Effector CD4-positive, alpha-beta T cell (primary cell): ENCODE measurements at regions not wholly inside any gene's neighbourhood (a gene's known extent, or its start where the extent isn't known, plus 50 kb on each side); places are given as distances from the start of the nearest gene placed in this dataset.

Source experiments
- DNase-seq: peaks from one replicate; pipeline ENCODE4 v3.0.0-alpha.2; 2020

DNA sequence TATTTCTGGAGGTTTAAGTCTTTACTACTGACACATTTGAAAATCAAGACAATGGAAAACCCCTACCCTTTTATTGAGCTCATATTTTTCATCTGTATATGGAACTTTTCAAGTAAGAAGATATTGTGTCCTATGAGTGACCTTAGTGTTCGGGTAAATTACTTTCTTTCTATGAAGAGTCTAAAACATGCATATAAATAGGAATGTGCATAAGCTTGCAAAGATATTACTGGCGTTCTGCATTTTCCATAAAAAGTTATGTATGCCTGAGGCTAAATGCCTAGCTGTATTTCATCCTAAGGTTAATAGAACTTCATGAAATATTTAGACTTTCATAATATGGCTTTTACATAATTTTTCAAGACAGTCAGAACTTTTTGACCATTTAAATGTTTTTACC, 495.8 kb upstream of the ADAMTS5 start:
- no peak for DNase-seq

- DNase-seq = no peak
Observed at GRCh38 chr21:27454234-27454633, 487.3 kb upstream of the ADAMTS5 start.

- no peak for DNase-seq
Observed at GRCh38 chr21:27451116-27451515, 484.2 kb upstream of the ADAMTS5 start.

- no peak for DNase-seq
Observed at GRCh38 chr21:27450216-27450615, 483.3 kb upstream of the ADAMTS5 start.

DNA sequence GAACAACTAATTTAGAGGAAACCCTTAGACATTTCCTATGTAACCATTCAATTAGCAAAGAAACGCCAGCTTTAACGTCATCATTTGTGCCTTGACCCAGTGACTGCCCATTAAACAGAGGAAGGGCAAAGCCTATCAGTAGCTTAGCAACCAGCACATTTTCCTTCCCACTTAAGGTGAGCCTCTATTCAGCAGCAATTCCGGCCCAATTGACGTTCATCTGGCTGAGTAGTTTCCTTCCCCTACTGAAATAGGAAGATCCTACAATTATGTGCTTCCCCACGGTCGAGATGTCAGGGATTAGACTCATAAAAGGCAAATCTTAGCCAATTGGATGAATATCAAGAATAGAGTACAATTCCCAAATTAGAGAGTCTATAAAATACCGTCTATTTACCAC, 482.1 kb upstream of the ADAMTS5 start:
- no peak for DNase-seq

- DNase-seq = no peak
Observed at GRCh38 chr21:27447843-27448242, 481.0 kb upstream of the ADAMTS5 start.

DNA sequence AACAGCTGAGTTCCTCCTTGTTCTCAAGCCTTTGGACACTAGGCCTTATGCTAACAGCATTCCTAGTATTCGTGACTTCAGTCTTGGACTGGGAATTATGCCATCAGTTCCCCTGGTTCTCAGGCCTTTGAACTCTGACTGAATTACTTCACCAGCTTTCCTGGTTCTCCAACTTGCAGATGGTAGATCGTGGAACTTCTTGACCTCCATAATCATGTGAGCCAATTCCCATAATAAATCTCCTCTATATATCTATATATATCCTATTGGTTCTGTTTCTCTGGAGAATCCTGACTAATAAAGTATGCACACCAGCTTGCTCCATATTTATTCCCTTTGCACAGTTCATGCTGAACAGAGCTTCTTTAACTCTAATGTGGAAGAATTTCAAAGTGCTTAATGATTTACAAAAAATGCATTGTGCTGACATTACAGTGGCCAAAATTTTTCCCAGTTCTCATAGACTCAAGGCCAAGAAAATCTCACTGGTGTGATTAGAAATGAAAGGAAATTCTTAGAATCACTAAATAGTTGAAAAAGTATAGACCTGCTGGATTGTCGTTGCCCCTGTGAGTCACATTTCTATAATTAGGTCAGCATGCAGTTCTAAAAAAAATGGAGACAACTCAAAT, 462.9 kb upstream of the ADAMTS5 start:
- DNase-seq = no peak

GRCh38 chr21:27426196-27426595, 459.3 kb upstream of the ADAMTS5 start:
- DNase-seq = no peak

- DNase-seq = no peak
Observed at GRCh38 chr21:27425574-27425973, 458.7 kb upstream of the ADAMTS5 start.

- no peak for DNase-seq
Observed at GRCh38 chr21:27425172-27425571, 458.3 kb upstream of the ADAMTS5 start.

- DNase-seq = no peak
Observed at GRCh38 chr21:27424601-27425000, 457.7 kb upstream of the ADAMTS5 start.

DNA sequence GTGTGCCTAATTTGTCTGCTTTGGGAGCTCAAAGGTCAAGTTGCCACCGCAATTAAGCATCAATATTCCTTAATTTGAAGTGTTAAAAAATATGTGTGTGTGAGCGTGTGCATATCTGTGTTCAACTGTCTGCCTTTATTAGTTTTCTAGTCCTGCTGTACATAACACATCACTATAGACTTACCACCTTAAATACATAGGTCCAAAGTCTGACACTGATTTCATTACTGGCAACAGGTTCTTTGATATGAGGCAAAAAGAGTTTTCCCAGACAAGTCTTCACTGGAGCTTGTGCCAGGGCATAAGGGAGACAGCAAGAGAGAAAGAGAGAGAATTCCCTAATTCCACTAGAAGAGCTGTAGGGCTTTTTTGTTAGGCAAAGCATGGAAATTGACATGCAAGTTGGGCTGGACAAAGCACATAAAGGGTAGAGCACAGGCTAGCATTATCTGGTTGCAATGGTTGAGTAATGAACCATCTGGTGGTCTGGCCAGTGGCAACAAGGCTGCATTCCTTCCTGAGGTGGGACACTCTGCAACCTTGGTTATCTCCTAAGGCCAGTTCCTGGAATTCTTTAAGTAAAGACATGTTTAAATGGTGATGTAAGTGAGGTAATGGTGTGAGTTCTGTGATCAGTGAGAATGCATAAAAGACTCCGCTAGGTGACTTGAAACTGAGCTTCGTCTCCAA, 457.2 kb upstream of the ADAMTS5 start:
- no peak for DNase-seq

DNA sequence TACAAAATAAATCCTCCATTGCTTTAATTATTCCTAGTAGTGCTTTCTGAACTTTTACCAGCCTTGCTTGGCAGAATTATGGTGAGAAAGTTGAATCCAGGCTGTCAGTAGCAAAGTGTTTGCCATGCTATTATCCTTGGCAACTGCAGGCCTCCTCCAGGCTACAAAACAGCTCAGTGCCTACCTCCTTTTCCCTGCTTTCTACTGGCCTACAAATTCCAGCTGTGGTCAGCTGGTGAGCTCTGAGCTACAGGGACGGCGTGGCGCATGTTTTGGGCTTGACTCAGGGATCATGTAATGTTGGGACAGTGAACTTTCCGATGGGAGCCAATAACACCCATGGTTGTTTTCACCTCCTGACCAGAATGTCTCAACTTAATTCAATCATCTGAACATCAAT, 456.1 kb upstream of the ADAMTS5 start:
- no peak for DNase-seq

- no peak for DNase-seq
Observed at GRCh38 chr21:27422435-27422834, 455.5 kb upstream of the ADAMTS5 start.

GRCh38 chr21:27421654-27422053, 454.8 kb upstream of the ADAMTS5 start:
- DNase-seq = no peak

DNA sequence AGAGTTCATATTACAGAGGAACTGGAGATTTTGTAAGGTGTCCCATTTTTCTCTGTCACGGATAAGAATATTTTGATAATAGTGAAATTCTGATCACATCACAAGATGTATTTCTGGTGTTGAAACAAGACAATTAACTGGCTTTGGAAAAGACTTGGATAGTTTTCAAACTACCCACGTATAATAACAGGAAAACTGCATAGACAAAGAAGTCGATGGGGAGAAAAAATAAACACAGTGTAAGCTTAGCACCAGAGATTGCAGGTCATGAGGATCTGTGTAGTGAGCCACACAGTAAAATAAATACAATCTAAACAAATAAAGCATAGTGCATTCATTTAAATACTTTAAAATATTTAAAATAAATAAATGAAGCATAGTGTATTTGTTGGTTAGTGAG, 452.3 kb upstream of the ADAMTS5 start:
- DNase-seq = no peak

- DNase-seq = no peak
Observed at GRCh38 chr21:27418346-27418745, 451.5 kb upstream of the ADAMTS5 start.

DNA sequence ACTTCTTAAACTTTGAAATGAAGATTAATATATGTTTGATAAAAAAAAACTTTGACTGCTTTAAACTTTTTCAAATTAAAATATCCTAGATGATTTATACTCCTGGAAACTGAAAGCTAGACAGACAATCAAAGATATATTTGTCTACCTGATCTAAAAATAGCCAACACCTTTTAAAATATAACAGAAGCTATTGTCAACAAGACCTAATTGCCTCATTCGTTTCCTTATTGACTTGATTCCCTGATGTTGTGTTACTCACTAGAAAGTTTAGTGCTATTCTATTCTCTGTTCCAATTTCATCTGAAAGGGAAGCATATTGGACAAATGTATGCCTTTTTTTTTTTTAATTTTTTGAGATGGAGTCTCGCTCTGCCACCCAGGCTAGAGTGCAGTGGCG, 445.6 kb upstream of the ADAMTS5 start:
- DNase-seq = no peak

DNA sequence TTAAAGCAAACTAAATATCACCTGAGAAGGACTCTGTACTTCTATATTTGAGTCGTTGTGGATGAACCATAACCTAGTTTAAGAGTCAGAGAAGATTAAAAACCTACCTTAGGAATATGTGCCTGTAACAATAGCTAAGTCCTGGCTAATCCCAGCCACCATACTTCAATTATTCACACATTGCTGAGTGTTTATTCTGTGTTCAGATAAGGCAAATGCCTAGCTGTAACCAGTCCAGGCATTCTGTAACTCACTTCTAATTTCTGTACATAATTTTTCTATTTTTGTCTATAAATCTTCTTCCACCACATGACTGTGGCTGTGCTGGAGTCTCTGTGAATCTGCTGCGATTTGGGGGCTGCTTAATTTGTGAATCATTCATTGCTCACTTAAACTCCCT, 441.9 kb upstream of the ADAMTS5 start:
- no peak for DNase-seq

DNA sequence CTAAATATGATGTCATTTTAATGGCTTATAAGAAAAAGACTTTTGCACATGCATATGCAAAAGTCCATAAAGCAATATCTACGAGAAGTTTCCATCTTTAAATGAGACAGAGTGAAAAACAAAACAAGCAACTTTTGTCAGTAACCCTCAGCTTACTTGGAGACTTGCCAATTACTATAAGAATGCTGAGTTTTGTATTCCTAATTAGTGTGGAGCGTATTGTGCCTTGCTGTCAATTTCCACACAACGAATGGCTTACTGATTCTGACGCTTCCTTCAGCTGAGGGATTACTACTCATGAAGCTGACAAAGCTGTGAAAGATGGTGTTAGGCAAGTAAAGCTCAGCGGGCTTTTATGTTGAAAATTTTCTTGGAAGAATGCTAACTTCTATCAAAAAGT, 440.4 kb upstream of the ADAMTS5 start:
- no peak for DNase-seq

- no peak for DNase-seq
Observed at GRCh38 chr21:27406300-27407009, 439.6 kb upstream of the ADAMTS5 start.

DNA sequence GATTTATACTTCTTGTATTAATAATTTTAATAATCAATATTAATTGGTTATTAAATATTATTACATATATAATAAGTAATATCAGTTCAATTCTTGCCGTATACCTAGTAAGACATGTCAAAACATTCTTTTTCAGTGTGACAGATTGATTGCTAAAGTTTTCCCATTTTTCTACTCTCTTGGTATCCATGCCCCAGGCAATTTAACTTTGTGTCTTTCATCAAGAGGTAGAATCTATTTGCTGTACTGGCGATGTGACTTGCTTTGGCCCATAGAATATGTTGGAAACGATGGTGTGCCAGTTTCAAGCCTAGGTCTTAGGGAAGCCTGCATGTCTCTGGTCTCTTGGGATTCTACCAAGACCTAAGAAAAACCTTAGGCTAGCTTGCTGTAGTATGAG, 436.1 kb upstream of the ADAMTS5 start:
- DNase-seq = no peak

GRCh38 chr21:27400045-27400444, 433.2 kb upstream of the ADAMTS5 start:
- no peak for DNase-seq

- no peak for DNase-seq
Observed at GRCh38 chr21:27397578-27397977, 430.7 kb upstream of the ADAMTS5 start.
